GM23338 (cell line): ENCODE measurements at regions not wholly inside any gene's neighbourhood (a gene's known extent, or its start where the extent isn't known, plus 50 kb on each side); places are given as distances from the start of the nearest gene placed in this dataset.

ENCODE experiments used
- ATAC-seq: fragments of 200-7000 bp; cut with Tn5 transposase; 3 replicates; pipeline ENCODE4 v1.9.1; 2020
- DNase-seq: peaks from one replicate; pipeline ENCODE4 v3.0.0-alpha.2; 2015; ENCODE audit warnings: low spot score
- H2AFZ ChIP-seq: fragments of 200-600 bp; sonication (generic); 2 replicates; pipeline ENCODE4 v1.8.0; 2016; ENCODE audit warnings: antibody characterized with exemption, mild to moderate bottlenecking, moderate library complexity
- H3F3A ChIP-seq: fragments of 200-600 bp; sonication (generic); replicated peaks from 2 replicates; pipeline ENCODE4 v1.8.0; 2017; ENCODE audit warnings: antibody characterized with exemption, mixed run types, low read depth
- H3K27ac ChIP-seq: fragments of 200-600 bp; sonication (generic); 2 replicates; pipeline ENCODE4 v1.6.1; 2016; ENCODE audit warnings: low read depth
- H3K27me3 ChIP-seq: fragments of 200-600 bp; sonication (generic); 2 replicates; pipeline ENCODE4 v1.8.0; 2016; ENCODE audit warnings: mild to moderate bottlenecking, mixed run types, moderate library complexity; ENCODE audit not compliant: insufficient read depth
- H3K36me3 ChIP-seq: fragments of 200-600 bp; sonication (generic); 2 replicates; pipeline ENCODE4 v1.8.0; 2016; ENCODE audit warnings: mild to moderate bottlenecking; ENCODE audit not compliant: insufficient read depth
- H3K4me1 ChIP-seq: fragments of 200-600 bp; sonication (generic); 2 replicates; pipeline ENCODE4 v1.8.0; 2016; ENCODE audit warnings: mild to moderate bottlenecking, moderate library complexity; ENCODE audit not compliant: insufficient read depth
- H3K4me2 ChIP-seq: fragments of 200-600 bp; sonication (generic); 2 replicates; pipeline ENCODE4 v1.7.1; 2017; ENCODE audit warnings: mixed run types
- H3K4me3 ChIP-seq: fragments of 200-600 bp; sonication (generic); 2 replicates; pipeline ENCODE4 v1.6.1; 2016; ENCODE audit warnings: mixed run types
- H3K79me2 ChIP-seq: fragments of 200-600 bp; sonication (generic); replicated peaks from 2 replicates; pipeline ENCODE4 v1.8.0; 2017; ENCODE audit warnings: mild to moderate bottlenecking; ENCODE audit not compliant: insufficient read depth
- H3K9me2 ChIP-seq: fragments of 200-600 bp; sonication (generic); 2 replicates; pipeline ENCODE4 v1.8.0; 2017; ENCODE audit not compliant: insufficient read depth
- H4K20me1 ChIP-seq: fragments of 200-600 bp; sonication (generic); replicated peaks from 2 replicates; pipeline ENCODE4 v1.8.0; 2017; ENCODE audit warnings: mild to moderate bottlenecking; ENCODE audit not compliant: insufficient read depth
- H3K27ac Mint-ChIP-seq: 2 replicates; pipeline ENCODE4 v1.8.0; 2020; ENCODE audit warnings: inconsistent platforms, mild to moderate bottlenecking, moderate library complexity, mixed read lengths
- H3K27me3 Mint-ChIP-seq: 3 replicates; pipeline ENCODE4 v1.8.0; 2022; ENCODE audit warnings: low read depth, mild to moderate bottlenecking, moderate library complexity, mixed read lengths, inconsistent platforms; ENCODE audit not compliant: insufficient read depth, poor library complexity
- H3K36me3 Mint-ChIP-seq: 3 replicates; pipeline ENCODE4 v1.8.0; 2021; ENCODE audit warnings: low read depth, mild to moderate bottlenecking, inconsistent platforms, moderate library complexity, mixed read lengths
- H3K4me1 Mint-ChIP-seq: 3 replicates; pipeline ENCODE4 v1.8.0; 2020; ENCODE audit warnings: mild to moderate bottlenecking, inconsistent platforms, mixed read lengths
- H3K4me3 Mint-ChIP-seq: 3 replicates; pipeline ENCODE4 v1.8.0; 2021; ENCODE audit warnings: moderate library complexity, mild to moderate bottlenecking, inconsistent platforms, mixed read lengths
- H3K9me3 Mint-ChIP-seq: 3 replicates; pipeline ENCODE4 v1.8.0; 2020; ENCODE audit warnings: moderate library complexity, mild to moderate bottlenecking, inconsistent platforms, mixed read lengths
- CTCF ChIP-seq, 2 experiments: fragments of 200-600 bp in 1 of 2; sonication (generic) in 1 of 2; conservative IDR thresholded peaks; 2 replicates each; pipeline versions ENCODE4 v1.5.1 to v1.6.1; 2016 to 2017; ENCODE audit warnings: antibody characterized with exemption in 2 of 2, low read depth in 2 of 2, mild to moderate bottlenecking in 2 of 2, moderate library complexity in 1 of 2
- ETS1 ChIP-seq: IDR thresholded peaks from 2 replicates; pipeline ENCODE4 v1.6.1; 2016; ENCODE audit warnings: antibody characterized with exemption
- EZH2 ChIP-seq: fragments of 200-600 bp; sonication (generic); IDR thresholded peaks from one replicate; pipeline ENCODE4 v1.8.0; 2017; ENCODE audit warnings: antibody characterized with exemption, mild to moderate bottlenecking, low read depth; ENCODE audit not compliant: unreplicated experiment
- EZH2phosphoT487 ChIP-seq: fragments of 200-600 bp; sonication (generic); IDR thresholded peaks from one replicate; pipeline ENCODE4 v1.8.1; 2018; ENCODE audit warnings: antibody characterized with exemption; ENCODE audit not compliant: unreplicated experiment
- JUNB ChIP-seq: IDR thresholded peaks from one replicate; pipeline ENCODE4 v1.6.1; 2016; ENCODE audit warnings: antibody characterized with exemption; ENCODE audit not compliant: unreplicated experiment
- NANOG ChIP-seq: IDR thresholded peaks from 2 replicates; pipeline ENCODE4 v1.6.1; 2016; ENCODE audit warnings: antibody characterized with exemption, borderline replicate concordance
- REST ChIP-seq: IDR thresholded peaks from one replicate; pipeline ENCODE4 v1.6.1; 2018; ENCODE audit warnings: antibody characterized with exemption; ENCODE audit not compliant: unreplicated experiment
- STAT1 ChIP-seq: IDR thresholded peaks from one replicate; pipeline ENCODE4 v1.6.1; 2016; ENCODE audit warnings: antibody characterized with exemption; ENCODE audit not compliant: unreplicated experiment
- ZNF114 ChIP-seq: fragments of 250-450 bp; sonication (Bioruptor Pico); IDR thresholded peaks from 2 replicates; pipeline ENCODE4 v1.5.0; 2020; ENCODE audit warnings: mild to moderate bottlenecking, moderate library complexity
- ZNF331 ChIP-seq: fragments of 250-450 bp; sonication (Bioruptor Pico); IDR thresholded peaks from 2 replicates; pipeline ENCODE4 v1.5.0; 2020; ENCODE audit warnings: low read depth, mild to moderate bottlenecking, moderate library complexity

GRCh38 chr16:85220964-85221731 is 108.9 kb upstream of the CIBAR2 start:
- no peaks in the 10 kb centered on the region for H3K36me3 ChIP-seq
- ATAC-seq, result peak; percentile 9; the same call in 2 of the 3 replicates
- H3K9me3 Mint-ChIP-seq, result peaks cover 7% of the 10 kb centered on the region; the same call in 2 of the 3 replicates
- H2AFZ ChIP-seq, result no peak overlapping the region
- no peak overlapping the region for H3K4me3 Mint-ChIP-seq
- H3K27me3 Mint-ChIP-seq, result peaks cover 23% of the 10 kb centered on the region
- peaks cover 10% of the 10 kb centered on the region for H3K4me1 ChIP-seq
- no peak overlapping the region for H3K27ac ChIP-seq
- H3K9me2 ChIP-seq, result no peaks in the 10 kb centered on the region
- no peak for TF ChIP-seq EZH2
- no peak for TF ChIP-seq REST
- H3K27me3 ChIP-seq, result no peaks in the 10 kb centered on the region
- H3K79me2 ChIP-seq, result peaks cover 11% of the 10 kb centered on the region; the same call in 1 of the 2 replicates
- H3K36me3 Mint-ChIP-seq, result peaks cover 8% of the 10 kb centered on the region; the same call in 1 of the 3 replicates
- H3K4me3 ChIP-seq, result no peak overlapping the region
- no peak for DNase-seq
- H3K4me2 ChIP-seq, result no peak overlapping the region
- H3K4me1 Mint-ChIP-seq, result peaks cover 41% of the 10 kb centered on the region
- H3F3A ChIP-seq, result 0 out of 2 replicates have a peak, but pooled peaks cover 3% of the 10 kb centered on the region
- no peak overlapping the region for H3K27ac Mint-ChIP-seq
- no peaks in the 10 kb centered on the region; the same call in 1 of the 2 replicates for H4K20me1 ChIP-seq

- H3K9me3 Mint-ChIP-seq, result peaks cover 7% of the 10 kb centered on the region; the same call in 2 of the 3 replicates
- H3K9me2 ChIP-seq, result no peaks in the 10 kb centered on the region
- H3K27me3 Mint-ChIP-seq, result peaks cover 23% of the 10 kb centered on the region
- H3K27me3 ChIP-seq, result no peaks in the 10 kb centered on the region
- H3F3A ChIP-seq, result 0 out of 2 replicates have a peak, but pooled peaks cover 3% of the 10 kb centered on the region
- no peak for DNase-seq
- no peak overlapping the region for H3K4me3 Mint-ChIP-seq
- H3K4me3 ChIP-seq, result no peak overlapping the region
- TF ChIP-seq EZH2phosphoT487 (no peak), ETS1 (no peak), JUNB (no peak), NANOG (no peak), ZNF331 (CRISPR knock-in tag) (no peak), CTCF (conservative IDR thresholded peaks at IDR 0.05; ENCODE audit: low read depth in 2 of 2) (no peak), STAT1 (no peak), ZNF114 (CRISPR knock-in tag) (no peak)
- peaks cover 8% of the 10 kb centered on the region; the same call in 1 of the 3 replicates for H3K36me3 Mint-ChIP-seq
- H3K27ac Mint-ChIP-seq, result no peak overlapping the region
- no peaks in the 10 kb centered on the region for H4K20me1 ChIP-seq
- no peak overlapping the region for H2AFZ ChIP-seq
- H3K36me3 ChIP-seq, result no peaks in the 10 kb centered on the region
- ATAC-seq, result no peak
- no peak overlapping the region for H3K4me2 ChIP-seq
- H3K4me1 Mint-ChIP-seq, result peaks cover 40% of the 10 kb centered on the region
- peaks cover 10% of the 10 kb centered on the region for H3K4me1 ChIP-seq
- peaks cover 13% of the 10 kb centered on the region; the same call in 1 of the 2 replicates for H3K79me2 ChIP-seq
- H3K27ac ChIP-seq, result no peak overlapping the region
Measured at GRCh38 chr16:85221771-85222154, 109.5 kb upstream of the CIBAR2 start.
